SK-N-SH treated with all-trans-retinoic acid at 6 μM for 48 hours (cell line): ENCODE measurements at regions not wholly inside any gene's neighbourhood (a gene's known extent, or its start where the extent isn't known, plus 50 kb on each side); places are given as distances from the start of the nearest gene placed in this dataset.

ENCODE experiments used
- ATAC-seq: fragments of 200-7000 bp; cut with Tn5 transposase; 3 replicates; pipeline ENCODE4 v1.9.1; 2020; ENCODE audit warnings: mild to moderate bottlenecking, moderate library complexity
- BACH2 ChIP-seq: fragments of 250-450 bp; sonication (Bioruptor Pico); IDR thresholded peaks from 2 replicates; pipeline ENCODE4 v1.9.0; 2021; ENCODE audit warnings: mild to moderate bottlenecking, borderline replicate concordance
- CSDC2 ChIP-seq: fragments of 250-450 bp; sonication (Bioruptor Pico); IDR thresholded peaks from 2 replicates; pipeline ENCODE4 v1.5.0; 2020; ENCODE audit warnings: mild to moderate bottlenecking, moderate library complexity
- ESRRG ChIP-seq: fragments of 250-450 bp; sonication (Bioruptor Pico); IDR thresholded peaks from 2 replicates; pipeline ENCODE4 v1.6.1; 2021; ENCODE audit warnings: mild to moderate bottlenecking
- PPARA ChIP-seq: fragments of 250-450 bp; sonication (Bioruptor Pico); IDR thresholded peaks from 2 replicates; pipeline ENCODE4 v1.5.0; 2020; ENCODE audit warnings: mild to moderate bottlenecking, borderline replicate concordance
- TCF4 ChIP-seq: fragments of 250-450 bp; sonication (Bioruptor Pico); IDR thresholded peaks from 2 replicates; pipeline ENCODE4 v1.8.0; 2021; ENCODE audit warnings: mild to moderate bottlenecking, moderate library complexity, borderline replicate concordance
- ZFP3 ChIP-seq: fragments of 250-450 bp; sonication (Bioruptor Pico); IDR thresholded peaks from 2 replicates; pipeline ENCODE4 v1.5.0; 2020; ENCODE audit warnings: mild to moderate bottlenecking, moderate library complexity
- ZFP30 ChIP-seq: fragments of 450-650 bp; formaldehyde crosslinking; IDR thresholded peaks from 2 replicates; pipeline ENCODE4 v1.5.0; 2022; ENCODE audit warnings: mild to moderate bottlenecking, moderate library complexity
- ZNF70 ChIP-seq: fragments of 450-650 bp; formaldehyde crosslinking; IDR thresholded peaks from 2 replicates; pipeline ENCODE4 v1.5.0; 2020; ENCODE audit warnings: mild to moderate bottlenecking, moderate library complexity
- TF ChIP-seq, protein P1 (sequence below): fragments of 250-450 bp; sonication (Bioruptor Pico); IDR thresholded peaks from 2 replicates; pipeline ENCODE4 v1.5.0; 2020; ENCODE audit warnings: mild to moderate bottlenecking, moderate library complexity
- TF ChIP-seq, protein P2 (sequence below): fragments of 250-450 bp; sonication (Bioruptor Pico); IDR thresholded peaks from 2 replicates; pipeline ENCODE4 v1.8.0; 2021; ENCODE audit warnings: low read depth, mild to moderate bottlenecking, moderate library complexity, borderline replicate concordance
- TF ChIP-seq, protein P3 (sequence below): fragments of 250-450 bp; sonication (Bioruptor Pico); IDR thresholded peaks from 2 replicates; pipeline ENCODE4 v1.5.1; 2021; ENCODE audit warnings: mild to moderate bottlenecking, moderate library complexity
- TF ChIP-seq, protein P4 (sequence below): fragments of 250-450 bp; sonication (Bioruptor Pico); IDR thresholded peaks from 2 replicates; pipeline ENCODE4 v1.8.0; 2020; ENCODE audit warnings: mild to moderate bottlenecking, moderate library complexity, borderline replicate concordance
- TF ChIP-seq, protein P5 (sequence below): fragments of 250-450 bp; sonication (Bioruptor Pico); IDR thresholded peaks from 2 replicates; pipeline ENCODE4 v1.5.1; 2020; ENCODE audit warnings: low read depth, mild to moderate bottlenecking, moderate library complexity

DNA sequence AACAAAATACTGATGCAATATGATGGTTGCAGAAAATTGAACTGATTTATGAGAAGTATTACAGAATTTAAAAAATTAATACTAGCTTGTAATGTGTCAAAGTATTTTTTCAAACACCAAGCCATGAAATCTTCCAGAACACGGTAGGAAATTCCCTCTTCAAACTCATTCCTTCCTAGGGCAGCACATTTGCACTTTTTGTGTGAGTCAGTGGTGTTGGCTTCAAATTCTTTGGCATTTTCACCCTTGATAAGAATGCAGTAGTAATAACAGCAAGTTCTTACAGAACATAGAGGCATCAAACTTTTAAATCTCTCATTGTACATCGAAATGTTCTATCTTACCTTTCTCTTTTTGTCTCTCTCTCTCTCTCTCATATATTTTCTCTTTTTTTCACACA lies 191.8 kb downstream of the CGGBP1 start:
- ATAC-seq, result no peak
- TF ChIP-seq ZNF70 (CRISPR knock-in tag) (no peak), ZFP30 (CRISPR knock-in tag) (no peak), CSDC2 (no peak), TCF4 (CRISPR knock-in tag) (no peak), BACH2 (no peak), PPARA (CRISPR knock-in tag) (no peak)
- TF ChIP-seq, protein P1, sequence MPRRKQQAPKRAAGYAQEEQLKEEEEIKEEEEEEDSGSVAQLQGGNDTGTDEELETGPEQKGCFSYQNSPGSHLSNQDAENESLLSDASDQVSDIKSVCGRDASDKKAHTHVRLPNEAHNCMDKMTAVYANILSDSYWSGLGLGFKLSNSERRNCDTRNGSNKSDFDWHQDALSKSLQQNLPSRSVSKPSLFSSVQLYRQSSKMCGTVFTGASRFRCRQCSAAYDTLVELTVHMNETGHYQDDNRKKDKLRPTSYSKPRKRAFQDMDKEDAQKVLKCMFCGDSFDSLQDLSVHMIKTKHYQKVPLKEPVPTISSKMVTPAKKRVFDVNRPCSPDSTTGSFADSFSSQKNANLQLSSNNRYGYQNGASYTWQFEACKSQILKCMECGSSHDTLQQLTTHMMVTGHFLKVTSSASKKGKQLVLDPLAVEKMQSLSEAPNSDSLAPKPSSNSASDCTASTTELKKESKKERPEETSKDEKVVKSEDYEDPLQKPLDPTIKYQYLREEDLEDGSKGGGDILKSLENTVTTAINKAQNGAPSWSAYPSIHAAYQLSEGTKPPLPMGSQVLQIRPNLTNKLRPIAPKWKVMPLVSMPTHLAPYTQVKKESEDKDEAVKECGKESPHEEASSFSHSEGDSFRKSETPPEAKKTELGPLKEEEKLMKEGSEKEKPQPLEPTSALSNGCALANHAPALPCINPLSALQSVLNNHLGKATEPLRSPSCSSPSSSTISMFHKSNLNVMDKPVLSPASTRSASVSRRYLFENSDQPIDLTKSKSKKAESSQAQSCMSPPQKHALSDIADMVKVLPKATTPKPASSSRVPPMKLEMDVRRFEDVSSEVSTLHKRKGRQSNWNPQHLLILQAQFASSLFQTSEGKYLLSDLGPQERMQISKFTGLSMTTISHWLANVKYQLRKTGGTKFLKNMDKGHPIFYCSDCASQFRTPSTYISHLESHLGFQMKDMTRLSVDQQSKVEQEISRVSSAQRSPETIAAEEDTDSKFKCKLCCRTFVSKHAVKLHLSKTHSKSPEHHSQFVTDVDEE (CRISPR knock-in tag), result no peak
- TF ChIP-seq, protein P2, sequence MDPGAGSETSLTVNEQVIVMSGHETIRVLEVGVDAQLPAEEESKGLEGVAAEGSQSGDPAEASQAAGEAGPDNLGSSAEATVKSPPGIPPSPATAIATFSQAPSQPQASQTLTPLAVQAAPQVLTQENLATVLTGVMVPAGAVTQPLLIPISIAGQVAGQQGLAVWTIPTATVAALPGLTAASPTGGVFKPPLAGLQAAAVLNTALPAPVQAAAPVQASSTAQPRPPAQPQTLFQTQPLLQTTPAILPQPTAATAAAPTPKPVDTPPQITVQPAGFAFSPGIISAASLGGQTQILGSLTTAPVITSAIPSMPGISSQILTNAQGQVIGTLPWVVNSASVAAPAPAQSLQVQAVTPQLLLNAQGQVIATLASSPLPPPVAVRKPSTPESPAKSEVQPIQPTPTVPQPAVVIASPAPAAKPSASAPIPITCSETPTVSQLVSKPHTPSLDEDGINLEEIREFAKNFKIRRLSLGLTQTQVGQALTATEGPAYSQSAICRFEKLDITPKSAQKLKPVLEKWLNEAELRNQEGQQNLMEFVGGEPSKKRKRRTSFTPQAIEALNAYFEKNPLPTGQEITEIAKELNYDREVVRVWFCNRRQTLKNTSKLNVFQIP (CRISPR knock-in tag), result no peak
- TF ChIP-seq, protein P3, sequence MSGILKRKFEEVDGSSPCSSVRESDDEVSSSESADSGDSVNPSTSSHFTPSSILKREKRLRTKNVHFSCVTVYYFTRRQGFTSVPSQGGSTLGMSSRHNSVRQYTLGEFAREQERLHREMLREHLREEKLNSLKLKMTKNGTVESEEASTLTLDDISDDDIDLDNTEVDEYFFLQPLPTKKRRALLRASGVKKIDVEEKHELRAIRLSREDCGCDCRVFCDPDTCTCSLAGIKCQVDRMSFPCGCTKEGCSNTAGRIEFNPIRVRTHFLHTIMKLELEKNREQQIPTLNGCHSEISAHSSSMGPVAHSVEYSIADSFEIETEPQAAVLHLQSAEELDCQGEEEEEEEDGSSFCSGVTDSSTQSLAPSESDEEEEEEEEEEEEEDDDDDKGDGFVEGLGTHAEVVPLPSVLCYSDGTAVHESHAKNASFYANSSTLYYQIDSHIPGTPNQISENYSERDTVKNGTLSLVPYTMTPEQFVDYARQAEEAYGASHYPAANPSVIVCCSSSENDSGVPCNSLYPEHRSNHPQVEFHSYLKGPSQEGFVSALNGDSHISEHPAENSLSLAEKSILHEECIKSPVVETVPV (CRISPR knock-in tag), result no peak
- TF ChIP-seq, protein P4, sequence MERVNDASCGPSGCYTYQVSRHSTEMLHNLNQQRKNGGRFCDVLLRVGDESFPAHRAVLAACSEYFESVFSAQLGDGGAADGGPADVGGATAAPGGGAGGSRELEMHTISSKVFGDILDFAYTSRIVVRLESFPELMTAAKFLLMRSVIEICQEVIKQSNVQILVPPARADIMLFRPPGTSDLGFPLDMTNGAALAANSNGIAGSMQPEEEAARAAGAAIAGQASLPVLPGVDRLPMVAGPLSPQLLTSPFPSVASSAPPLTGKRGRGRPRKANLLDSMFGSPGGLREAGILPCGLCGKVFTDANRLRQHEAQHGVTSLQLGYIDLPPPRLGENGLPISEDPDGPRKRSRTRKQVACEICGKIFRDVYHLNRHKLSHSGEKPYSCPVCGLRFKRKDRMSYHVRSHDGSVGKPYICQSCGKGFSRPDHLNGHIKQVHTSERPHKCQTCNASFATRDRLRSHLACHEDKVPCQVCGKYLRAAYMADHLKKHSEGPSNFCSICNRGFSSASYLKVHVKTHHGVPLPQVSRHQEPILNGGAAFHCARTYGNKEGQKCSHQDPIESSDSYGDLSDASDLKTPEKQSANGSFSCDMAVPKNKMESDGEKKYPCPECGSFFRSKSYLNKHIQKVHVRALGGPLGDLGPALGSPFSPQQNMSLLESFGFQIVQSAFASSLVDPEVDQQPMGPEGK (CRISPR knock-in tag), result no peak
- TF ChIP-seq, protein P5, sequence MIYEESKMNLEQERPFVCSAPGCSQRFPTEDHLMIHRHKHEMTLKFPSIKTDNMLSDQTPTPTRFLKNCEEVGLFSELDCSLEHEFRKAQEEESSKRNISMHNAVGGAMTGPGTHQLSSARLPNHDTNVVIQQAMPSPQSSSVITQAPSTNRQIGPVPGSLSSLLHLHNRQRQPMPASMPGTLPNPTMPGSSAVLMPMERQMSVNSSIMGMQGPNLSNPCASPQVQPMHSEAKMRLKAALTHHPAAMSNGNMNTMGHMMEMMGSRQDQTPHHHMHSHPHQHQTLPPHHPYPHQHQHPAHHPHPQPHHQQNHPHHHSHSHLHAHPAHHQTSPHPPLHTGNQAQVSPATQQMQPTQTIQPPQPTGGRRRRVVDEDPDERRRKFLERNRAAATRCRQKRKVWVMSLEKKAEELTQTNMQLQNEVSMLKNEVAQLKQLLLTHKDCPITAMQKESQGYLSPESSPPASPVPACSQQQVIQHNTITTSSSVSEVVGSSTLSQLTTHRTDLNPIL, result no peak
- TF ChIP-seq, all 23 proteins: peak for 0

DNA sequence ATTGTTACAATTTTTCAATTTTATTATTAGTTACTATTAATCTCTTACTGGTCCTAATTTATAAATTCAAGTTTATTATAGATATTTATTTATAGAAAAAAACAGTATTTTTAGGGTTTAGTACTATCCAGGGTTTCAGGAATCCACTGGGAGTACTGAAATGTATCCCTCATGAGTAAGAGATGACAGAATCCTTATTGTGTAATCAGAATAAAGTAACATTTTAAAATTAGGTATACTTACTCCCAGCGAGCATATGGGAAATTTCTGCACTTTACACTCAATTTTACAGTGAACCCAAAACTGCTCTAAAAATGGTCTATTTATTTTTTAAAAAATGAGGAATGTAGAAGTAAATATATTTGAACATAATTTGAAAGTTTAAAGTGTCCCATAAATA lies 202.7 kb downstream of the CGGBP1 start:
- no peak for TF ChIP-seq ESRRG
- TF ChIP-seq, protein P4 (CRISPR knock-in tag), result no peak
- no peak for TF ChIP-seq ZFP3 (CRISPR knock-in tag)
- TF ChIP-seq ZFP30 (CRISPR knock-in tag), result no peak
- TF ChIP-seq, protein P3 (CRISPR knock-in tag), result no peak
- no peak for TF ChIP-seq BACH2
- TF ChIP-seq, protein P1 (CRISPR knock-in tag), result no peak

More for the DNA sequence above, 202.7 kb downstream of the CGGBP1 start:
- ATAC-seq, result no peak
